ENCODE measurements at regions not wholly inside any gene's neighbourhood (a gene's known extent, or its start where the extent isn't known, plus 50 kb on each side); places are given as distances from the start of the nearest gene placed in this dataset.
A peak's percentile ranks its signal among the peaks of the same experiment; 100 is the strongest.
"Not testable (repeated sequence)": the region's sequence is repeated elsewhere in the genome, so short reads cannot be mapped to it uniquely, and the experiment has no call there.

DNA sequence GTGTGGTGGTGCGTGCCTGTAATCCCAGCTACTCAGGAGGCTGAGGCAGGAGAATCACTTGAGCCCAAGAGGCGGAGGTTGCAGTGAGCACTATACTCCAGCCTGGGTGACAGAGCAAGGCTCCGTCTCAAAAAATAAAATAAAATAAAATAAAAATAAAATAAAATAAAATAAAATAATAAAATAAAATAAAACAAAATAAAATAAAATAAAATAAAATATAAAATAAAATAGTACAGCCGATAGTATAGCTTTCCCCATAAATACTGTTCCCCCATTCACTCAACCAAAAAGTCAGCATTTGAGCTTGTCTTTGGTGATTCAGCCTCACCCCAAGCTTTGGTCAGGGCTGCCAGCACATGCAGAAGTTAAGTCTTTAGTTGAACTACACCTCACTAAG lies 144.2 kb upstream of the TRPC5 start:
- DNase-seq; intact Hi-C loops (cut with DNase I, micrococcal nuclease); H3K36me3 Mint-ChIP-seq (ENCODE audit: low read depth); POLR2A ChIA-PET; H3K27ac Mint-ChIP-seq; H3K9me3 Mint-ChIP-seq (ENCODE audit: low read depth); H3K27me3 Mint-ChIP-seq; ATAC-seq; H3K4me1 Mint-ChIP-seq; H3K4me3 Mint-ChIP-seq: not testable (repeated sequence)
- CTCF ChIA-PET, result interaction anchor here (1.2 kb wide), 1 partner anchor 13 kb away, joined by 4 read pairs; no protein-coding TSS in a partner anchor

GRCh38 chrX:112223391-112223790 lies 140.8 kb upstream of the TRPC5 start:
- intact Hi-C loops (cut with DNase I, micrococcal nuclease), result no loop called here
- H3K27ac Mint-ChIP-seq, result no peak overlapping the region
- ChIA-PET POLR2A (no interaction called here), CTCF (no interaction called here)
- no peak overlapping the region for H3K4me3 Mint-ChIP-seq
- peaks cover 1% of the 10 kb centered on the region for H3K9me3 Mint-ChIP-seq (ENCODE audit: low read depth)
- no peak for ATAC-seq
- DNase-seq, result no peak
- no peaks in the 10 kb centered on the region for H3K4me1 Mint-ChIP-seq
- H3K36me3 Mint-ChIP-seq (ENCODE audit: low read depth), result no peaks in the 10 kb centered on the region
- H3K27me3 Mint-ChIP-seq, result no peaks in the 10 kb centered on the region

DNA sequence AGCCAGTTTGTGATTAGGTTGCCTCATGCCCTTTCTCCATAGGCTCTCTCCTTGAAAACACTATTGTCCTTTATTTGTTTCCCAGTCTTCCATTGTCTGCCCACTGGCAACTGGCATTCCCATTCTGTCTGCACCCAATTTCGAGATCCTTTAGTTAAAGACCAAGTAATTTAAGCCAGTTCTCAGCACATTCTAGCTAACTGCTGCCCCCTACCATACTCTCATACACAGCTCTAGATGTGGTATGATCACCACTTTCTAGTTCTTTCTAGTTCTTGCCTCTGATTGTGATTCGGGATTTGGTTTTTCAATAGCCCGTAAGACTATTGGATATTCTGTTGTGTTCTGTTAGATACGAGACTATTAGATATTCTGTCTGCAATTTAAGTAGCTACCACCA lies 135.8 kb upstream of the TRPC5 start:
- DNase-seq, result no peak
- H3K4me1 Mint-ChIP-seq, result no peaks in the 10 kb centered on the region
- H3K36me3 Mint-ChIP-seq (ENCODE audit: low read depth), result no peaks in the 10 kb centered on the region
- ATAC-seq, result no peak
- ChIA-PET POLR2A (no interaction called here), CTCF (no interaction called here)
- H3K27ac Mint-ChIP-seq, result no peak overlapping the region
- H3K27me3 Mint-ChIP-seq, result no peaks in the 10 kb centered on the region
- intact Hi-C loops (cut with DNase I, micrococcal nuclease), result no loop called here
- peaks cover 1% of the 10 kb centered on the region for H3K9me3 Mint-ChIP-seq (ENCODE audit: low read depth)
- no peak overlapping the region for H3K4me3 Mint-ChIP-seq

DNA sequence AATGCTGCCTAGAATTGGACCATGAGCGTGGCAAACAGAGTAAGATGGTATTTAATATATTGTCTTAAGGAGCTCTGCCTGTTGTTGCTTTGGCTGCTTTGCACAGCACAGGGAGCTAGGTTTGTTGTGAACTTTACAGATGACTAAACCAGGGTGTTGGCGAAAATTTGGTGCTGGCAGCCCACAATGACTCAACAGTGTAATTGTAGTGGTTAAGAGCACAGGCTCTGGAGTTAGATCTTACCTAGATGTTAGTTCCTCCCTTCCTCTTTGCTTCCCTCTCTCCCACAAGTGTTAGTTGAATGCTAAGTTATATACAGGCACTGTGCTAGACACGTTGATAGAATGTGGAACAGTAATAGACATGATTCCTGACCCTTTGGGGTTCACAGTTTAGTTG lies 128.9 kb upstream of the TRPC5 start:
- CTCF ChIA-PET, result no interaction called here
- no peaks in the 10 kb centered on the region for H3K36me3 Mint-ChIP-seq (ENCODE audit: low read depth)
- no peak overlapping the region for H3K4me3 Mint-ChIP-seq
- H3K4me1 Mint-ChIP-seq, result no peaks in the 10 kb centered on the region
- POLR2A ChIA-PET, result no interaction called here
- H3K27ac Mint-ChIP-seq, result no peak overlapping the region
- no peaks in the 10 kb centered on the region for H3K27me3 Mint-ChIP-seq
- no peak for ATAC-seq
- intact Hi-C loops (cut with DNase I, micrococcal nuclease), result no loop called here
- DNase-seq, result peak; percentile 3
- no peaks in the 10 kb centered on the region for H3K9me3 Mint-ChIP-seq (ENCODE audit: low read depth)

DNA sequence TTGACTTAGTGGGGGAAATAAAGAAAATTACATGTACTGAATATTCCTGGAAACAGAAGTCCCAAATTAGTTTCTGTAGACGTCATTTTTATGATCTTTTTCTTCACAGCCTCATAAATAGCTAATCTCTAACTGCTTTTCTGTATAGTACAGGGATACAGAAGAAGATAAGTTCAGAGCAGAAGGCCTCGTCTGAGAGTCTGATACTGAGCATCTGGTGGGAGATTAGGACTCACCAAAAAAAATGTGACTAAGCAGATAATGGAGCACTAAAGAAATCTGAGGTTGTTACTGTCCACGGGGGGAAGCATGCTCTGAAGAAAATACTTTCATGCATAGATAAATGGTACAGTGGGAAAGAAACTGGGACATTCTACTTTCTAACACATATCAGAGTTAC lies 115.3 kb upstream of the TRPC5 start:
- DNase-seq (no peak), ATAC-seq (no peak)
- Mint-ChIP-seq H3K9me3 (ENCODE audit: low read depth) (peaks cover 2% of the 10 kb centered on the region), H3K4me3 (no peak overlapping the region), H3K36me3 (ENCODE audit: low read depth) (no peaks in the 10 kb centered on the region), H3K27me3 (no peaks in the 10 kb centered on the region), H3K27ac (no peak overlapping the region), H3K4me1 (no peaks in the 10 kb centered on the region)
- ChIA-PET POLR2A (no interaction called here), CTCF (no interaction called here)
- intact Hi-C loops (cut with DNase I, micrococcal nuclease), result no loop called here

DNA sequence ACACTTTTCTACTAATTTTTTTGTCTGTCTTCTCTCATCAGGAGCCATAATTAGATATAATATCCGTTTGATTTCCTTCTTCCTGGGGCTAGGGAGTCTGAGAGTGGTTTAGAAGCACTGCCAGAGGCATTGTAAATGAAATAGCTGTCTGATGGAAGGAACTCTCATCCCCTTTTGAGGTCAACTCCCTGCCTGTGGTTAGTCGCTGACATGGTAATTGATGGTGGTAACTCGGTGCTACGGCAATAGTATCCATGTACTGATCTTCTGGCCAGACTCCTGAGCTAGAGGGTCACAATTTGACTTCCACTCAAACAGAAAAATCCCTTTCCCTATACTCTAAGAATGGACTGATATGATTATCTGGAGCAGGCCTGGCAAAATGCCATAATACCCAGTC lies 108.1 kb upstream of the TRPC5 start:
- no peaks in the 10 kb centered on the region for H3K27me3 Mint-ChIP-seq
- no peaks in the 10 kb centered on the region for H3K4me1 Mint-ChIP-seq
- DNase-seq (no peak), ATAC-seq (no peak)
- CTCF ChIA-PET, result no interaction called here
- H3K9me3 Mint-ChIP-seq (ENCODE audit: low read depth), result no peaks in the 10 kb centered on the region
- POLR2A ChIA-PET, result no interaction called here
- H3K36me3 Mint-ChIP-seq (ENCODE audit: low read depth), result no peaks in the 10 kb centered on the region
- intact Hi-C loops (cut with DNase I, micrococcal nuclease), result no loop called here
- no peak overlapping the region for H3K27ac Mint-ChIP-seq
- H3K4me3 Mint-ChIP-seq, result no peak overlapping the region

DNA sequence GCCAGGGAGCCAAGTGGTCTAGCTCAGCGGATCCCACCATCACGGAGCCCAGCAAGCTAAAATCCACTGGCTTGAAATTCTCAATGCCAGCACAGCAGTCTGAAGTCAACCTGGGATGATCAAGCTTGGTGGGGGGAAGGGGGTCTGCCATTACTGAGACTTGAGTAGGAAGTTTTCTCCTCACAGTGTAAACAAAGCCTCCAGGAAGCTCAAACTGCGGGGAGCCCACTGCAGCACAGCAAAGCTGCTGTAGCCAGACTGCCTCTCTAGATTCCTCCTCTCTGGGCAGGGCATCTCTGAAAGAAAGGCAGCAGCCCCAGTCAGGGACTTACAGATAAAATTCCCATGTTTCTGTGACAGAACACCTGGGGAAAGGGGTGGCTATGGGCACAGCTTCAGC lies 98.8 kb upstream of the TRPC5 start:
- CTCF ChIA-PET; H3K27ac Mint-ChIP-seq; intact Hi-C loops (cut with DNase I, micrococcal nuclease): not testable (repeated sequence)

DNA sequence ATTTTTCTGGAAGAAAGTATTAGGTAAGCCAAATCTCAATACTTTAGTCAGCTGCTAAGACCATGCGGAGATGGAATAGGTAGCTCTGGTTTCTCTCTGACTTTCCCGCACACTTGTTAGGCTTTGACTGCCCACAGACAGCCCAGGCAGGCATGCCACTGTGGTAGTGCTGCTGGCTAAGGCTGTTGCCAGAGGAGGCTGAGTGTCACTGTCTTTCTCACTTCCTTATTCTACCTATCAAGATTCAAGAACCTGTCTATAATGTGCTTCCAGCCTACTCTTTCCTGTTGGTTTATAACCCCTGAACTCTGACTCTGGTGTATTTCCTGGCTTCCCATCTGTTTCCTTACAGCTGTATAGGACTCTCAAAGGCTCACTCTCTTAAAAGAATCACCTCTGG lies 81.8 kb upstream of the TRPC5 start:
- CTCF ChIA-PET, result no interaction called here

More for the DNA sequence above, 98.8 kb upstream of the TRPC5 start:
- H3K36me3 Mint-ChIP-seq (ENCODE audit: low read depth); DNase-seq; POLR2A ChIA-PET; ATAC-seq; H3K9me3 Mint-ChIP-seq (ENCODE audit: low read depth); H3K4me3 Mint-ChIP-seq; H3K27me3 Mint-ChIP-seq; H3K4me1 Mint-ChIP-seq: not testable (repeated sequence)

DNA sequence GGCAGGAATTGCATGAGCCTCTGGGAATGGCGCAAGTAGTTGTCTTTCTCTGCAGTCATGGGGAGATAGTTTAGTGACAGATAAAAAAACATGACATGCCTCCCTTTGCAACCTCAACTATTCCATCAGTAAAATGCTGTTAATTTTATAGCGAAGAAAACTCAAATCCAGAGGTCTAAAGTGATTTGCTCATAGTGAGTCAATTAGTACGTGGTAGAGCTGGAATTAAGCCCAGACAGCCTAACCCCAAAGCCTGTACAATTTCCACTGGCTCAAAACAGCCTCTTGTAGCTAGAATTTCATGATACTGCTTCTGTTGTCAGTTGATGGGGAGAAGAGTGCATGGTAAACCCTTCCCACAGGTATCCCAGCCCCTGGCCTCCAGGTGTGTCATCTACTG lies 81.3 kb upstream of the TRPC5 start:
- H3K4me3 Mint-ChIP-seq, result no peak overlapping the region
- ChIA-PET CTCF (no interaction called here), POLR2A (no interaction called here)
- no peaks in the 10 kb centered on the region for H3K9me3 Mint-ChIP-seq (ENCODE audit: low read depth)
- H3K36me3 Mint-ChIP-seq (ENCODE audit: low read depth), result no peaks in the 10 kb centered on the region
- no peaks in the 10 kb centered on the region for H3K4me1 Mint-ChIP-seq
- H3K27ac Mint-ChIP-seq, result no peak overlapping the region
- intact Hi-C loops (cut with DNase I, micrococcal nuclease), result no loop called here
- H3K27me3 Mint-ChIP-seq, result no peaks in the 10 kb centered on the region
- ATAC-seq (no peak), DNase-seq (no peak)

More for the DNA sequence above, 81.8 kb upstream of the TRPC5 start:
- no peaks in the 10 kb centered on the region for H3K4me1 Mint-ChIP-seq
- no peak for DNase-seq
- ATAC-seq, result no peak
- no peak overlapping the region for H3K4me3 Mint-ChIP-seq
- POLR2A ChIA-PET, result no interaction called here
- no peaks in the 10 kb centered on the region for H3K27me3 Mint-ChIP-seq
- H3K36me3 Mint-ChIP-seq (ENCODE audit: low read depth), result no peaks in the 10 kb centered on the region
- no peaks in the 10 kb centered on the region for H3K9me3 Mint-ChIP-seq (ENCODE audit: low read depth)
- intact Hi-C loops (cut with DNase I, micrococcal nuclease), result no loop called here
- no peak overlapping the region for H3K27ac Mint-ChIP-seq

- ChIA-PET CTCF (no interaction called here), POLR2A (no interaction called here)
- no peak for ATAC-seq
- Mint-ChIP-seq H3K9me3 (ENCODE audit: low read depth) (no peaks in the 10 kb centered on the region), H3K27ac (no peak overlapping the region), H3K4me1 (no peaks in the 10 kb centered on the region), H3K27me3 (no peaks in the 10 kb centered on the region), H3K36me3 (ENCODE audit: low read depth) (no peaks in the 10 kb centered on the region), H3K4me3 (no peak overlapping the region)
- no peak for DNase-seq
- intact Hi-C loops (cut with DNase I, micrococcal nuclease), result no loop called here
Observed at GRCh38 chrX:112148397-112148796, 65.8 kb upstream of the TRPC5 start.

DNA sequence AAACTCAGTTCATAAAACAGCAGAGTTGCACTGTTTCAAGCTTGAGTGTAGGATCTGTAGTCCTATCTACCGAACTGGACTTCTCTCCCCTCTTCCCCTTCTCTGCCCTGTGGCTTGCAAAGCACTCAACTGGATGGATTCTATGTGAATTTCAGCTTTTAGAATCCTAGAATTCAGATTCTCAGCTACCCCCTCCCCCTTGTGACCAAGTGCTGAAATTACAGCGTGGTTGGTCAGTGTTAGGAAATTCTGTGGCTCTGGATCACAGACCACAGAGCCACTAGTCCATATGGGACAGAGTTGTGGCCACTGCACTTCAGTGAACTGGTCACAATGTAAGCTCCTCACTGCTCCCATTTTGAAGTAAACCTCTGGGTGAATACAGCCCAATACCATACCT lies 64.6 kb upstream of the TRPC5 start:
- intact Hi-C loops (cut with DNase I, micrococcal nuclease), result no loop called here
- CTCF ChIA-PET, result no interaction called here
- no peaks in the 10 kb centered on the region for H3K9me3 Mint-ChIP-seq (ENCODE audit: low read depth)
- no peaks in the 10 kb centered on the region for H3K36me3 Mint-ChIP-seq (ENCODE audit: low read depth)
- no peak overlapping the region for H3K27ac Mint-ChIP-seq
- H3K4me3 Mint-ChIP-seq, result no peak overlapping the region
- DNase-seq (no peak), ATAC-seq (no peak)
- POLR2A ChIA-PET, result no interaction called here
- H3K4me1 Mint-ChIP-seq, result no peaks in the 10 kb centered on the region
- no peaks in the 10 kb centered on the region for H3K27me3 Mint-ChIP-seq

DNA sequence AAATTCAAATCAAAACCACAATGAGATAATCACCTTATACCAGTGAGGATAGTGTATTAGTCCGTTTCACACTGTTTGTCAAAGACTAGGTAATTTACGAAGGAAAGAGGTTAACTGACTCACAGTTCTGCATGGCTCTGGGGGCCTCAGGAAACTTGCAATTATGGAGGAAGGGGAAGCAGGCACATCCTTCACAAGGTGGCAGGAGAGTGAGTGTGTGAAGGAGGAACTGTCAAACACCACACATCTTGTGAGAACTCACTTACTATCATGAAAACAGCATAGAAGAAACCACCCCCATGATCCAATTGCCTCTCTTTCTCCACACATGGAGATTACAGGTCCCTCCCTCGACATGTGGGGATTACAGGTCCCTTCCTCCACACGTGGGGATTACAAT lies 54.7 kb upstream of the TRPC5 start:
- Mint-ChIP-seq H3K9me3 (ENCODE audit: low read depth) (no peaks in the 10 kb centered on the region), H3K27ac (no peak overlapping the region), H3K27me3 (no peaks in the 10 kb centered on the region), H3K4me3 (no peak overlapping the region), H3K36me3 (ENCODE audit: low read depth) (no peaks in the 10 kb centered on the region), H3K4me1 (no peaks in the 10 kb centered on the region)
- ATAC-seq (no peak), DNase-seq (no peak)
- intact Hi-C loops (cut with DNase I, micrococcal nuclease), result no loop called here
- ChIA-PET POLR2A (no interaction called here), CTCF (no interaction called here)
